Upper lobe of left lung (tissue), 4 donors: ENCODE measurements at regions not wholly inside any gene's neighbourhood (a gene's known extent, or its start where the extent isn't known, plus 50 kb on each side); places are given as distances from the start of the nearest gene placed in this dataset.

Source experiments
- EP300 ChIP-seq, 4 donors: sonication (generic); formaldehyde crosslinking; IDR thresholded peaks; one replicate each; pipeline ENCODE4 v1.5.1; 2017; ENCODE audit warnings: antibody characterized with exemption in 4 of 4, control low read depth in 2 of 4
- POLR2A ChIP-seq, 4 donors: fragments of 450-650 bp; IDR thresholded peaks; one replicate each; pipeline ENCODE4 v1.5.1; 2016 to 2017; ENCODE audit warnings: antibody characterized with exemption in 4 of 4, mild to moderate bottlenecking in 2 of 4
- POLR2AphosphoS5 ChIP-seq, 2 donors: sonication (generic); formaldehyde crosslinking; IDR thresholded peaks; one replicate each; pipeline ENCODE4 v1.5.1; 2017; ENCODE audit warnings: antibody characterized with exemption in 2 of 2
- TF ChIP-seq, protein P1 (sequence below), 6 experiments: fragments of 450-650 bp in 4 of 6; fragments of 200-600 bp in 2 of 6; sonication (generic) in 2 of 6; IDR thresholded peaks; one replicate each; pipeline ENCODE4 v1.5.1; 2016 to 2019; ENCODE audit warnings: antibody characterized with exemption in 6 of 6

DNA sequence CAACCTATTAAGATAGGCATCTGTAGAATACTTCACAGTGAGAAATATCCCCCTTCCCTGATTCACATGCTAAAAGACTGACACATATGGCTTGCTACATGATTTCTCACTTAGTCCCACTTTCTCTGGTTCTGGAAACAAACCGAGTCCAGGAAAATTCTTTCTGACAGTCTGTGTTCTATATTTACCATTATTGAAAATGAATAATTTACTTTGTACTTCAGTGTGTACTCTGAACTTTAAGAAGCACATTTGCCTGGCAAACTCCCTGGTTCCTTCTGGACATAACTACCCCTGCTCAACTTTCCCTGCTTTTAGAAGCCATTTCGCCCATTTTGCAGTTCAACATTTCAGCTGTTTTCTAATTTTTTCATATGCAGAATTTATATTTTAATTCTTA is 53.6 kb downstream of the APCS start:
- TF ChIP-seq POLR2A (IDR thresholded peaks at IDR 0.05) (no peak), POLR2AphosphoS5 (IDR thresholded peaks at IDR 0.05) (no peak), EP300 (IDR thresholded peaks at IDR 0.05) (no peak)
- TF ChIP-seq, protein P1, sequence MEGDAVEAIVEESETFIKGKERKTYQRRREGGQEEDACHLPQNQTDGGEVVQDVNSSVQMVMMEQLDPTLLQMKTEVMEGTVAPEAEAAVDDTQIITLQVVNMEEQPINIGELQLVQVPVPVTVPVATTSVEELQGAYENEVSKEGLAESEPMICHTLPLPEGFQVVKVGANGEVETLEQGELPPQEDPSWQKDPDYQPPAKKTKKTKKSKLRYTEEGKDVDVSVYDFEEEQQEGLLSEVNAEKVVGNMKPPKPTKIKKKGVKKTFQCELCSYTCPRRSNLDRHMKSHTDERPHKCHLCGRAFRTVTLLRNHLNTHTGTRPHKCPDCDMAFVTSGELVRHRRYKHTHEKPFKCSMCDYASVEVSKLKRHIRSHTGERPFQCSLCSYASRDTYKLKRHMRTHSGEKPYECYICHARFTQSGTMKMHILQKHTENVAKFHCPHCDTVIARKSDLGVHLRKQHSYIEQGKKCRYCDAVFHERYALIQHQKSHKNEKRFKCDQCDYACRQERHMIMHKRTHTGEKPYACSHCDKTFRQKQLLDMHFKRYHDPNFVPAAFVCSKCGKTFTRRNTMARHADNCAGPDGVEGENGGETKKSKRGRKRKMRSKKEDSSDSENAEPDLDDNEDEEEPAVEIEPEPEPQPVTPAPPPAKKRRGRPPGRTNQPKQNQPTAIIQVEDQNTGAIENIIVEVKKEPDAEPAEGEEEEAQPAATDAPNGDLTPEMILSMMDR (IDR thresholded peaks at IDR 0.05), result no peak
